ENCODE measurements at regions not wholly inside any gene's neighbourhood (a gene's known extent, or its start where the extent isn't known, plus 50 kb on each side); places are given as distances from the start of the nearest gene placed in this dataset.

- H3K27ac ChIP-seq (ENCODE audit: low read depth, low read length) = no peak overlapping the region
- no peaks in the 10 kb centered on the region for H3K4me1 ChIP-seq (ENCODE audit: control insufficient read depth in 1 of 2, insufficient read depth in 2 of 2, low read length in 2 of 2)
- H3K4me3 ChIP-seq (ENCODE audit: low read depth in 1 of 2, low read length in 2 of 2) = no peak overlapping the region
- H3K9me3 ChIP-seq (ENCODE audit: control insufficient read depth in 1 of 2, low read length in 2 of 2) = no peaks in the 10 kb centered on the region
- no peak overlapping the region for H3K9ac ChIP-seq (ENCODE audit: low read depth in 1 of 2, low read length in 2 of 2)
- H3K27me3 ChIP-seq (ENCODE audit: control insufficient read depth in 1 of 2, insufficient read depth in 2 of 2, low read length in 2 of 2) = no peaks in the 10 kb centered on the region
- H3K36me3 ChIP-seq (ENCODE audit: control insufficient read depth in 1 of 2, insufficient read depth in 2 of 2, low read length in 2 of 2) = no peaks in the 10 kb centered on the region
Observed at GRCh38 chr22:47841156-47841555, 1078.7 kb downstream of the TBC1D22A start.

GRCh38 chr22:47839595-47840227 is 1077.3 kb downstream of the TBC1D22A start:
- no peaks in the 10 kb centered on the region for H3K4me1 ChIP-seq (ENCODE audit: control insufficient read depth in 1 of 2, insufficient read depth in 2 of 2, low read length in 2 of 2)
- no peak overlapping the region for H3K4me3 ChIP-seq (ENCODE audit: low read depth in 1 of 2, low read length in 2 of 2)
- no peaks in the 10 kb centered on the region for H3K36me3 ChIP-seq (ENCODE audit: control insufficient read depth in 1 of 2, insufficient read depth in 2 of 2, low read length in 2 of 2)
- H3K9ac ChIP-seq (ENCODE audit: low read depth in 1 of 2, low read length in 2 of 2) = no peak overlapping the region
- H3K27me3 ChIP-seq (ENCODE audit: control insufficient read depth in 1 of 2, insufficient read depth in 2 of 2, low read length in 2 of 2) = no peaks in the 10 kb centered on the region
- H3K27ac ChIP-seq (ENCODE audit: low read depth, low read length) = no peak overlapping the region
- no peaks in the 10 kb centered on the region for H3K9me3 ChIP-seq (ENCODE audit: control insufficient read depth in 1 of 2, low read length in 2 of 2)

- Histone ChIP-seq H3K9me3 (ENCODE audit: control insufficient read depth in 1 of 2, low read length in 2 of 2) (no peaks in the 10 kb centered on the region), H3K36me3 (ENCODE audit: control insufficient read depth in 1 of 2, insufficient read depth in 2 of 2, low read length in 2 of 2) (no peaks in the 10 kb centered on the region), H3K4me1 (ENCODE audit: control insufficient read depth in 1 of 2, insufficient read depth in 2 of 2, low read length in 2 of 2) (no peaks in the 10 kb centered on the region), H3K4me3 (ENCODE audit: low read depth in 1 of 2, low read length in 2 of 2) (no peak overlapping the region), H3K27ac (ENCODE audit: low read depth, low read length) (no peak overlapping the region), H3K27me3 (ENCODE audit: control insufficient read depth in 1 of 2, insufficient read depth in 2 of 2, low read length in 2 of 2) (no peaks in the 10 kb centered on the region), H3K9ac (ENCODE audit: low read depth in 1 of 2, low read length in 2 of 2) (no peak overlapping the region)
Observed at GRCh38 chr22:47837703-47838102, 1075.3 kb downstream of the TBC1D22A start.

- H3K27me3 ChIP-seq (ENCODE audit: control insufficient read depth in 1 of 2, insufficient read depth in 2 of 2, low read length in 2 of 2) = no peaks in the 10 kb centered on the region
- H3K4me3 ChIP-seq (ENCODE audit: low read depth in 1 of 2, low read length in 2 of 2) = no peak overlapping the region
- no peak overlapping the region for H3K27ac ChIP-seq (ENCODE audit: low read depth, low read length)
- no peaks in the 10 kb centered on the region for H3K9me3 ChIP-seq (ENCODE audit: control insufficient read depth in 1 of 2, low read length in 2 of 2)
- no peak overlapping the region for H3K9ac ChIP-seq (ENCODE audit: low read depth in 1 of 2, low read length in 2 of 2)
- H3K4me1 ChIP-seq (ENCODE audit: control insufficient read depth in 1 of 2, insufficient read depth in 2 of 2, low read length in 2 of 2) = no peaks in the 10 kb centered on the region
- H3K36me3 ChIP-seq (ENCODE audit: control insufficient read depth in 1 of 2, insufficient read depth in 2 of 2, low read length in 2 of 2) = no peaks in the 10 kb centered on the region
Observed at GRCh38 chr22:47836957-47837356, 1074.5 kb downstream of the TBC1D22A start.

- Histone ChIP-seq H3K9ac (ENCODE audit: low read depth in 1 of 2, low read length in 2 of 2) (no peak overlapping the region), H3K27ac (ENCODE audit: low read depth, low read length) (no peak overlapping the region), H3K27me3 (ENCODE audit: control insufficient read depth in 1 of 2, insufficient read depth in 2 of 2, low read length in 2 of 2) (no peaks in the 10 kb centered on the region), H3K4me1 (ENCODE audit: control insufficient read depth in 1 of 2, insufficient read depth in 2 of 2, low read length in 2 of 2) (no peaks in the 10 kb centered on the region), H3K4me3 (ENCODE audit: low read depth in 1 of 2, low read length in 2 of 2) (no peak overlapping the region), H3K9me3 (ENCODE audit: control insufficient read depth in 1 of 2, low read length in 2 of 2) (no peaks in the 10 kb centered on the region), H3K36me3 (ENCODE audit: control insufficient read depth in 1 of 2, insufficient read depth in 2 of 2, low read length in 2 of 2) (no peaks in the 10 kb centered on the region)
Observed at GRCh38 chr22:47835726-47836125, 1073.3 kb downstream of the TBC1D22A start.

- H3K27me3 ChIP-seq (ENCODE audit: control insufficient read depth in 1 of 2, insufficient read depth in 2 of 2, low read length in 2 of 2) = no peaks in the 10 kb centered on the region
- no peak overlapping the region for H3K9ac ChIP-seq (ENCODE audit: low read depth in 1 of 2, low read length in 2 of 2)
- no peaks in the 10 kb centered on the region for H3K36me3 ChIP-seq (ENCODE audit: control insufficient read depth in 1 of 2, insufficient read depth in 2 of 2, low read length in 2 of 2)
- H3K4me1 ChIP-seq (ENCODE audit: control insufficient read depth in 1 of 2, insufficient read depth in 2 of 2, low read length in 2 of 2) = no peaks in the 10 kb centered on the region
- no peaks in the 10 kb centered on the region for H3K9me3 ChIP-seq (ENCODE audit: control insufficient read depth in 1 of 2, low read length in 2 of 2)
- no peak overlapping the region for H3K4me3 ChIP-seq (ENCODE audit: low read depth in 1 of 2, low read length in 2 of 2)
- no peak overlapping the region for H3K27ac ChIP-seq (ENCODE audit: low read depth, low read length)
Observed at GRCh38 chr22:47826016-47826415, 1063.6 kb downstream of the TBC1D22A start.

GRCh38 chr22:47822422-47822821 is 1060.0 kb downstream of the TBC1D22A start:
- Histone ChIP-seq H3K4me3 (ENCODE audit: low read depth in 1 of 2, low read length in 2 of 2) (no peak overlapping the region), H3K9me3 (ENCODE audit: control insufficient read depth in 1 of 2, low read length in 2 of 2) (peaks cover 0 to 2% of the 10 kb centered on the region in 2 donors), H3K27ac (ENCODE audit: low read depth, low read length) (no peak overlapping the region), H3K27me3 (ENCODE audit: control insufficient read depth in 1 of 2, insufficient read depth in 2 of 2, low read length in 2 of 2) (no peaks in the 10 kb centered on the region), H3K9ac (ENCODE audit: low read depth in 1 of 2, low read length in 2 of 2) (no peak overlapping the region), H3K4me1 (ENCODE audit: control insufficient read depth in 1 of 2, insufficient read depth in 2 of 2, low read length in 2 of 2) (no peaks in the 10 kb centered on the region), H3K36me3 (ENCODE audit: control insufficient read depth in 1 of 2, insufficient read depth in 2 of 2, low read length in 2 of 2) (no peaks in the 10 kb centered on the region)

GRCh38 chr22:47818496-47818895 is 1056.0 kb downstream of the TBC1D22A start:
- no peak overlapping the region for H3K4me3 ChIP-seq (ENCODE audit: low read depth in 1 of 2, low read length in 2 of 2)
- no peak overlapping the region for H3K27ac ChIP-seq (ENCODE audit: low read depth, low read length)

GRCh38 chr22:47817380-47817779 is 1054.9 kb downstream of the TBC1D22A start:
- no peak overlapping the region for H3K9ac ChIP-seq (ENCODE audit: low read depth in 1 of 2, low read length in 2 of 2)
- H3K27ac ChIP-seq (ENCODE audit: low read depth, low read length) = no peak overlapping the region
- H3K36me3 ChIP-seq (ENCODE audit: control insufficient read depth in 1 of 2, insufficient read depth in 2 of 2, low read length in 2 of 2) = no peaks in the 10 kb centered on the region
- H3K27me3 ChIP-seq (ENCODE audit: control insufficient read depth in 1 of 2, insufficient read depth in 2 of 2, low read length in 2 of 2) = peaks cover 0 to 3% of the 10 kb centered on the region in 2 donors
- no peak overlapping the region for H3K4me3 ChIP-seq (ENCODE audit: low read depth in 1 of 2, low read length in 2 of 2)
- H3K9me3 ChIP-seq (ENCODE audit: control insufficient read depth in 1 of 2, low read length in 2 of 2) = peaks cover 0 to 19% of the 10 kb centered on the region in 2 donors
- H3K4me1 ChIP-seq (ENCODE audit: control insufficient read depth in 1 of 2, insufficient read depth in 2 of 2, low read length in 2 of 2) = no peaks in the 10 kb centered on the region

More at GRCh38 chr22:47818496-47818895, 1056.0 kb downstream of the TBC1D22A start:
- Histone ChIP-seq H3K9me3 (ENCODE audit: control insufficient read depth in 1 of 2, low read length in 2 of 2) (peaks cover 0 to 19% of the 10 kb centered on the region in 2 donors), H3K36me3 (ENCODE audit: control insufficient read depth in 1 of 2, insufficient read depth in 2 of 2, low read length in 2 of 2) (no peaks in the 10 kb centered on the region), H3K27me3 (ENCODE audit: control insufficient read depth in 1 of 2, insufficient read depth in 2 of 2, low read length in 2 of 2) (peaks cover 0 to 3% of the 10 kb centered on the region in 2 donors), H3K4me1 (ENCODE audit: control insufficient read depth in 1 of 2, insufficient read depth in 2 of 2, low read length in 2 of 2) (no peaks in the 10 kb centered on the region), H3K9ac (ENCODE audit: low read depth in 1 of 2, low read length in 2 of 2) (no peak overlapping the region)

GRCh38 chr22:47816863-47817210 is 1054.4 kb downstream of the TBC1D22A start:
- H3K4me1 ChIP-seq (ENCODE audit: control insufficient read depth in 1 of 2, insufficient read depth in 2 of 2, low read length in 2 of 2) = no peaks in the 10 kb centered on the region
- peaks cover 0 to 3% of the 10 kb centered on the region in 2 donors for H3K27me3 ChIP-seq (ENCODE audit: control insufficient read depth in 1 of 2, insufficient read depth in 2 of 2, low read length in 2 of 2)
- peaks cover 0 to 19% of the 10 kb centered on the region in 2 donors for H3K9me3 ChIP-seq (ENCODE audit: control insufficient read depth in 1 of 2, low read length in 2 of 2)
- no peak overlapping the region for H3K9ac ChIP-seq (ENCODE audit: low read depth in 1 of 2, low read length in 2 of 2)
- no peaks in the 10 kb centered on the region for H3K36me3 ChIP-seq (ENCODE audit: control insufficient read depth in 1 of 2, insufficient read depth in 2 of 2, low read length in 2 of 2)
- no peak overlapping the region for H3K27ac ChIP-seq (ENCODE audit: low read depth, low read length)
- no peak overlapping the region for H3K4me3 ChIP-seq (ENCODE audit: low read depth in 1 of 2, low read length in 2 of 2)

Data from duodenal mucosa (tissue), 2 donors.